DMS79 treated with DMSO at 0.1 percent for 48 hours (cell line): ENCODE measurements at regions not wholly inside any gene's neighbourhood (a gene's known extent, or its start where the extent isn't known, plus 50 kb on each side); places are given as distances from the start of the nearest gene placed in this dataset.
"Not testable (repeated sequence)": the region's sequence is repeated elsewhere in the genome, so short reads cannot be mapped to it uniquely, and the experiment has no call there.

Source experiments
- DNase-seq: peaks from one replicate; lab custom pipeline; 2025; lab: John Stamatoyannopoulos, UW

- no peak for DNase-seq
These were observed 50.7 kb upstream of the KLF7 start for GRCh38 chr2:207216457-207216856.

GRCh38 chr2:207217442-207217841 is 51.7 kb upstream of the KLF7 start:
- DNase-seq = no peak

- DNase-seq = no peak
These were observed 53.4 kb upstream of the KLF7 start for GRCh38 chr2:207219081-207219630.

- no peak for DNase-seq
These were observed 54.1 kb upstream of the KLF7 start for GRCh38 chr2:207219676-207220501.

GRCh38 chr2:207221731-207222130 is 56.0 kb upstream of the KLF7 start:
- no peak for DNase-seq

GRCh38 chr2:207223051-207223450 is 57.3 kb upstream of the KLF7 start:
- DNase-seq = no peak

GRCh38 chr2:207224381-207224780 is 58.6 kb upstream of the KLF7 start:
- DNase-seq = no peak

- no peak for DNase-seq
These were observed 59.2 kb upstream of the KLF7 start for GRCh38 chr2:207224791-207225482.

- DNase-seq = no peak
These were observed 60.0 kb upstream of the KLF7 start for GRCh38 chr2:207225773-207226172.

- DNase-seq = no peak
These were observed 60.5 kb upstream of the KLF7 start for GRCh38 chr2:207226243-207226642.

GRCh38 chr2:207226671-207227061 is 60.9 kb upstream of the KLF7 start:
- DNase-seq = peak; percentile 75

- DNase-seq = peak; percentile 75
These were observed 61.5 kb upstream of the KLF7 start for GRCh38 chr2:207227062-207227748.

- no peak for DNase-seq
These were observed 62.0 kb upstream of the KLF7 start for GRCh38 chr2:207227749-207228145.

- no peak for DNase-seq
These were observed 62.7 kb upstream of the KLF7 start for GRCh38 chr2:207228402-207228801.

GRCh38 chr2:207229161-207229560 is 63.4 kb upstream of the KLF7 start:
- DNase-seq = no peak

GRCh38 chr2:207230261-207231105 is 64.7 kb upstream of the KLF7 start:
- DNase-seq = no peak

GRCh38 chr2:207231106-207231865 is 65.5 kb upstream of the KLF7 start:
- peak; percentile 25 for DNase-seq

- no peak for DNase-seq
These were observed 66.2 kb upstream of the KLF7 start for GRCh38 chr2:207231967-207232366.

GRCh38 chr2:207233141-207233540 is 67.4 kb upstream of the KLF7 start:
- DNase-seq = not testable (repeated sequence)

GRCh38 chr2:207233731-207234130 is 68.0 kb upstream of the KLF7 start:
- DNase-seq = no peak

- DNase-seq = no peak
These were observed 69.9 kb upstream of the KLF7 start for GRCh38 chr2:207235621-207236020.
